ENCODE measurements at regions not wholly inside any gene's neighbourhood (a gene's known extent, or its start where the extent isn't known, plus 50 kb on each side); places are given as distances from the start of the nearest gene placed in this dataset.

- no peak for TF ChIP-seq CTCF (IDR thresholded peaks at IDR 0.05; ENCODE audit: insufficient read depth, low read depth, low read length)
- Histone ChIP-seq H3K36me3 (ENCODE audit: control insufficient read depth, insufficient read depth, low read length) (no peaks in the 10 kb centered on the region), H3K4me3 (ENCODE audit: low read depth, low read length) (no peak overlapping the region), H3K27me3 (ENCODE audit: control insufficient read depth, insufficient read depth, low read length) (no peaks in the 10 kb centered on the region)
- no peak for DNase-seq (ENCODE audit: low read depth)
- CTCF ChIA-PET = no interaction called here
- POLR2A ChIA-PET = no interaction called here
Measured at GRCh38 chr3:187950671-187951070, 203.3 kb upstream of the LPP start.

GRCh38 chr3:187951452-187952190 is 202.3 kb upstream of the LPP start:
- CTCF ChIA-PET = no interaction called here
- no peak for DNase-seq (ENCODE audit: low read depth)

GRCh38 chr3:187952849-187953248 is 201.1 kb upstream of the LPP start:
- no peak for DNase-seq (ENCODE audit: low read depth)
- Histone ChIP-seq H3K4me3 (ENCODE audit: low read depth, low read length) (no peak overlapping the region), H3K36me3 (ENCODE audit: control insufficient read depth, insufficient read depth, low read length) (no peaks in the 10 kb centered on the region), H3K27me3 (ENCODE audit: control insufficient read depth, insufficient read depth, low read length) (no peaks in the 10 kb centered on the region)
- CTCF ChIA-PET = interaction anchor here (3.5 kb wide), 1 partner anchor 205 kb away, joined by 14 read pairs; no protein-coding TSS in a partner anchor
- no peak for TF ChIP-seq CTCF (IDR thresholded peaks at IDR 0.05; ENCODE audit: insufficient read depth, low read depth, low read length)
- POLR2A ChIA-PET = no interaction called here

More at GRCh38 chr3:187951452-187952190, 202.3 kb upstream of the LPP start:
- POLR2A ChIA-PET = no interaction called here
- H3K4me3 ChIP-seq (ENCODE audit: low read depth, low read length) = no peak overlapping the region
- no peaks in the 10 kb centered on the region for H3K27me3 ChIP-seq (ENCODE audit: control insufficient read depth, insufficient read depth, low read length)
- H3K36me3 ChIP-seq (ENCODE audit: control insufficient read depth, insufficient read depth, low read length) = no peaks in the 10 kb centered on the region
- TF ChIP-seq CTCF (IDR thresholded peaks at IDR 0.05; ENCODE audit: insufficient read depth, low read depth, low read length) = no peak

GRCh38 chr3:187954516-187954872 is 199.5 kb upstream of the LPP start:
- CTCF ChIA-PET = interaction anchor here (1.0 to 3.5 kb wide), 3 partner anchors 8 to 206 kb away, joined by 3 to 14 read pairs (median 9); no protein-coding TSS in a partner anchor
- Histone ChIP-seq H3K36me3 (ENCODE audit: control insufficient read depth, insufficient read depth, low read length) (no peaks in the 10 kb centered on the region), H3K27me3 (ENCODE audit: control insufficient read depth, insufficient read depth, low read length) (no peaks in the 10 kb centered on the region), H3K4me3 (ENCODE audit: low read depth, low read length) (no peak overlapping the region)
- POLR2A ChIA-PET = interaction anchor here (0.6 to 1.0 kb wide), 3 partner anchors 154 to 209 kb away, joined by 3 to 17 read pairs (median 4); partner anchors contain the start of gene BCL6
- TF ChIP-seq CTCF (IDR thresholded peaks at IDR 0.05; ENCODE audit: insufficient read depth, low read depth, low read length) = no peak
- no peak for DNase-seq (ENCODE audit: low read depth)

GRCh38 chr3:187954873-187955586 is 198.9 kb upstream of the LPP start:
- no peaks in the 10 kb centered on the region for H3K36me3 ChIP-seq (ENCODE audit: control insufficient read depth, insufficient read depth, low read length)
- ChIA-PET CTCF (interaction anchor here (0.6 to 3.5 kb wide), 6 partner anchors 9 to 216 kb away, joined by 3 to 14 read pairs (median 4); partner anchors contain the start of gene BCL6), POLR2A (interaction anchor here (0.6 to 1.1 kb wide), 5 partner anchors 9 to 209 kb away, joined by 3 to 17 read pairs (median 4); partner anchors contain the start of gene BCL6)
- H3K4me3 ChIP-seq (ENCODE audit: low read depth, low read length) = no peak overlapping the region
- H3K27me3 ChIP-seq (ENCODE audit: control insufficient read depth, insufficient read depth, low read length) = no peaks in the 10 kb centered on the region
- DNase-seq (ENCODE audit: low read depth) = peak; percentile 75
- TF ChIP-seq CTCF (IDR thresholded peaks at IDR 0.05; ENCODE audit: insufficient read depth, low read depth, low read length) = no peak

All from BJ (cell line).